Liver (tissue), 3 donors: ENCODE measurements at regions not wholly inside any gene's neighbourhood (a gene's known extent, or its start where the extent isn't known, plus 50 kb on each side); places are given as distances from the start of the nearest gene placed in this dataset.

Source experiments
- ATF3 ChIP-seq: IDR thresholded peaks from 2 replicates; pipeline ENCODE4 v1.6.1; 2016; ENCODE audit warnings: antibody characterized with exemption
- CTCF ChIP-seq: fragments of 150-350 bp; IDR thresholded peaks from 2 replicates; pipeline ENCODE4 v1.5.1; 2017; ENCODE audit warnings: improper control_type of control experiment, low read depth, low read length; ENCODE audit not compliant: missing input control
- EGR1 ChIP-seq, 2 donors: IDR thresholded peaks; 2 replicates each; pipeline ENCODE4 v1.6.1; 2016 to 2018; ENCODE audit warnings: antibody characterized with exemption in 2 of 2, low read depth in 2 of 2
- JUND ChIP-seq, 2 donors: IDR thresholded peaks; 2 replicates each; pipeline ENCODE4 v1.6.1; 2016; ENCODE audit warnings: antibody characterized with exemption in 2 of 2
- RAD21 ChIP-seq, 2 donors: IDR thresholded peaks; 2 replicates each; pipeline ENCODE4 v1.6.1; 2016; ENCODE audit warnings: antibody characterized with exemption in 2 of 2, mild to moderate bottlenecking in 2 of 2
- REST ChIP-seq: IDR thresholded peaks from 2 replicates; pipeline ENCODE4 v1.6.1; 2016; ENCODE audit warnings: antibody characterized with exemption, mild to moderate bottlenecking
- SP1 ChIP-seq: IDR thresholded peaks from 2 replicates; pipeline ENCODE4 v1.6.1; 2018; ENCODE audit warnings: antibody characterized with exemption, mild to moderate bottlenecking
- TAF1 ChIP-seq: conservative IDR thresholded peaks from 2 replicates; pipeline ENCODE4 v1.6.1; 2016; ENCODE audit warnings: antibody characterized with exemption, mild to moderate bottlenecking
- YY1 ChIP-seq: IDR thresholded peaks from 2 replicates; pipeline ENCODE4 v1.6.1; 2016; ENCODE audit warnings: antibody characterized with exemption, mild to moderate bottlenecking
- ZBTB33 ChIP-seq: IDR thresholded peaks from 2 replicates; pipeline ENCODE4 v1.6.1; 2016; ENCODE audit warnings: antibody characterized with exemption
- donor health status: healthy.
- donor health status: healthy.

GRCh38 chr16:26453215-26453614 is 613.5 kb upstream of the C16orf82 start:
- TF ChIP-seq RAD21 (IDR thresholded peaks at IDR 0.05) (peak; percentile 32 to 35), CTCF (no peak), SP1 (no peak), JUND (IDR thresholded peaks at IDR 0.05) (no peak), YY1 (no peak), REST (no peak), TAF1 (no peak), EGR1 (IDR thresholded peaks at IDR 0.05; ENCODE audit: low read depth in 2 of 2) (no peak), ATF3 (no peak), ZBTB33 (no peak)
